K562 (cell line): ENCODE measurements at regions not wholly inside any gene's neighbourhood (a gene's known extent, or its start where the extent isn't known, plus 50 kb on each side); places are given as distances from the start of the nearest gene placed in this dataset.

Experiments used
- ATAC-seq: fragments of 200-7000 bp; cut with Tn5 transposase; 3 replicates; pipeline ENCODE4 v1.9.1; 2020; ENCODE audit warnings: moderate library complexity
- BruUV-seq: library from RNA; stranded (reverse); fragments of 400-500 nt; replicated peaks from 2 replicates; lab custom pipeline; 2021; lab: Mats Ljungman, UMichigan
- CTCF ChIA-PET: fragments of 300-600 bp; formaldehyde crosslinking; extraction: SDS; loops from one replicate; lab custom pipeline; 2021; ENCODE audit warnings: low intra/inter-chr PET ratio; lab: Yijun Ruan, JAX
- POLR2A ChIA-PET: fragments of 300-600, 350-650 bp; sonication (Branson Sonifier 250); formaldehyde crosslinking; extraction: SDS; loops from one replicate; lab custom pipeline; 2021; ENCODE audit warnings: antibody characterized with exemption, inconsistent platforms; lab: Yijun Ruan, JAX
- DNase-seq, 4 experiments: peaks; one replicate each; pipeline versions ENCODE4 v3.0.0 to v3.0.0-alpha.2; 2011 to 2018; ENCODE audit warnings: low spot score in 3 of 4, mixed read lengths in 3 of 4; ENCODE audit errors: extremely low read depth in 1 of 4
- FAIRE-seq: peaks from 2 replicates; lab custom pipeline; 2011; peaks lifted over from hg19 to GRCh38; lab: Jason Lieb, UNC
- H2AFZ ChIP-seq: 2 replicates; pipeline ENCODE4 v1.6.0; 2011; ENCODE audit warnings: low read depth, low read length, control low read depth, inconsistent platforms
- H3K27ac ChIP-seq: fragments of 200-600 bp; 3 replicates; pipeline ENCODE4 v1.8.0; 2011; ENCODE audit warnings: low read depth, mild to moderate bottlenecking, control low read depth, inconsistent platforms, low read length, moderate library complexity, mixed read lengths; ENCODE audit errors: extremely low read depth
- H3K27me3 ChIP-seq, 2 experiments: fragments of 300-600 bp in 1 of 2; 2 replicates in 1 of 2; 3 replicates in 1 of 2; pipeline versions ENCODE4 v1.6.0 to v1.8.0; 2011; ENCODE audit warnings: inconsistent platforms in 2 of 2, low read length in 2 of 2, mild to moderate bottlenecking in 1 of 2, mixed read lengths in 1 of 2, moderate library complexity in 1 of 2; ENCODE audit not compliant: control insufficient read depth in 2 of 2, insufficient read depth in 2 of 2
- H3K36me3 ChIP-seq: fragments of 300-600 bp; 3 replicates; pipeline ENCODE4 v1.8.0; 2011; ENCODE audit warnings: mild to moderate bottlenecking, low read length, inconsistent platforms; ENCODE audit not compliant: control insufficient read depth, insufficient read depth
- H3K4me1 ChIP-seq, 2 experiments: fragments of 200-600 bp in 1 of 2; replicated peaks in 1 of 2; 2 replicates in 1 of 2; 3 replicates in 1 of 2; pipeline versions ENCODE4 v1.5.1 to v1.8.0; 2011; ENCODE audit warnings: inconsistent platforms in 2 of 2, low read length in 2 of 2, mild to moderate bottlenecking in 1 of 2, mixed read lengths in 1 of 2, moderate library complexity in 1 of 2; ENCODE audit not compliant: control insufficient read depth in 2 of 2, insufficient read depth in 2 of 2
- H3K4me2 ChIP-seq: 2 replicates; pipeline ENCODE4 v1.6.1; 2011; ENCODE audit warnings: low read length, control low read depth, inconsistent platforms, mixed read lengths; ENCODE audit not compliant: insufficient read depth
- H3K4me3 ChIP-seq: fragments of 200-600 bp; sonication (generic), shearing (Covaris generic); 2 replicates; pipeline ENCODE4 v1.5.1; 2016; ENCODE audit warnings: control low read depth, inconsistent platforms
- H3K79me2 ChIP-seq: fragments of 200-600 bp; 3 replicates; pipeline ENCODE4 v1.8.0; 2011; ENCODE audit warnings: low read length, inconsistent platforms; ENCODE audit not compliant: control insufficient read depth, insufficient read depth
- H3K9ac ChIP-seq, 2 experiments: 2 replicates each; pipeline versions ENCODE4 v1.6.0 to v1.6.1; 2011; ENCODE audit warnings: low read depth in 2 of 2, low read length in 2 of 2, control low read depth in 1 of 2, inconsistent platforms in 1 of 2, mild to moderate bottlenecking in 1 of 2, mixed read lengths in 1 of 2; ENCODE audit not compliant: insufficient read depth in 1 of 2
- H3K9me1 ChIP-seq: one replicate; pipeline ENCODE4 v1.6.0; 2011; ENCODE audit warnings: inconsistent platforms, mild to moderate bottlenecking, low read length, moderate library complexity; ENCODE audit not compliant: control insufficient read depth, insufficient read depth
- H3K9me3 ChIP-seq: replicated peaks from 2 replicates; pipeline ENCODE4 v1.5.1; 2011; ENCODE audit warnings: low read depth, low read length, inconsistent platforms; ENCODE audit not compliant: control insufficient read depth, insufficient read depth
- H4K20me1 ChIP-seq: replicated peaks from 2 replicates; pipeline ENCODE4 v1.6.1; 2011; ENCODE audit warnings: low read length, inconsistent platforms, mixed read lengths; ENCODE audit not compliant: control insufficient read depth, insufficient read depth
- C11orf30 ChIP-seq: fragments of 450-650 bp; IDR thresholded peaks from 2 replicates; pipeline ENCODE4 v1.6.1; 2016; ENCODE audit warnings: low read depth, mild to moderate bottlenecking
- COPS2 ChIP-seq: fragments of 450-650 bp; conservative IDR thresholded peaks from 2 replicates; pipeline ENCODE4 v1.6.1; 2016; ENCODE audit warnings: mild to moderate bottlenecking, moderate library complexity
- ETV1 ChIP-seq: fragments of 450-650 bp; conservative IDR thresholded peaks from 2 replicates; pipeline ENCODE4 v1.6.1; 2016; ENCODE audit warnings: missing genetic modification characterization, control low read depth, low read depth, missing compliant biosample characterization
- GATAD2A ChIP-seq: fragments of 450-650 bp; IDR thresholded peaks from 2 replicates; pipeline ENCODE4 v1.6.1; 2017
- KAT7 ChIP-seq: sonication (generic); formaldehyde crosslinking; IDR thresholded peaks from 2 replicates; pipeline ENCODE4 v1.8.0; 2022; ENCODE audit warnings: missing genetic modification reagents, mild to moderate bottlenecking, borderline replicate concordance
- MAFK ChIP-seq: IDR thresholded peaks from 2 replicates; pipeline ENCODE4 v1.6.1; 2011; ENCODE audit warnings: low read length, improper control_type of control experiment
- PHB2 ChIP-seq: fragments of 450-650 bp; IDR thresholded peaks from 2 replicates; pipeline ENCODE4 v1.6.1; 2017; ENCODE audit warnings: low read depth
- SMAD3 ChIP-seq: fragments of 450-650 bp; formaldehyde crosslinking; conservative IDR thresholded peaks from 2 replicates; pipeline ENCODE4 v1.4.0; 2020; ENCODE audit warnings: mild to moderate bottlenecking
- SNRNP70 ChIP-seq: fragments of 200-400 bp; formaldehyde crosslinking; optimal IDR thresholded peaks from 2 replicates; pipeline ENCODE3; 2017; ENCODE audit warnings: low read depth, low read length
- ZNF398 ChIP-seq: fragments of 250-450 bp; sonication (Bioruptor Pico); IDR thresholded peaks from 2 replicates; pipeline ENCODE4 v1.8.0; 2021; ENCODE audit warnings: moderate library complexity, mild to moderate bottlenecking, inconsistent platforms
- ZNF830 ChIP-seq: fragments of 250-450 bp; sonication (Bioruptor Pico); IDR thresholded peaks from 2 replicates; pipeline ENCODE4 v1.5.0; 2021; ENCODE audit warnings: mild to moderate bottlenecking
- WGBS: fragments of 100-300 bp; shearing (Covaris generic); methylation state at CpG from one replicate; pipeline ENCODE4 v1.1.6; 2016; ENCODE audit warnings: low coverage, mixed read lengths; ENCODE audit not compliant: insufficient coverage; ENCODE audit errors: missing lambda C conversion rate; 5-methylcytosine and 5-hydroxymethylcytosine counted together
- in situ Hi-C: fragments of 300-500 bp; cut with MboI; formaldehyde crosslinking; loops from 4 replicates; pipeline ENCODE4 v1.15.0; 2018; ENCODE audit warnings: inconsistent platforms, mixed read lengths
- intact Hi-C: fragments of 100-400 bp; cut with micrococcal nuclease; formaldehyde crosslinking; loops from 2 replicates; pipeline ENCODE4 v1.14.2; 2022
- TF ChIP-seq, protein P1 (sequence below): fragments of 450-650 bp; IDR thresholded peaks from 2 replicates; pipeline ENCODE4 v1.6.1; 2016; ENCODE audit warnings: mild to moderate bottlenecking, moderate library complexity

DNA sequence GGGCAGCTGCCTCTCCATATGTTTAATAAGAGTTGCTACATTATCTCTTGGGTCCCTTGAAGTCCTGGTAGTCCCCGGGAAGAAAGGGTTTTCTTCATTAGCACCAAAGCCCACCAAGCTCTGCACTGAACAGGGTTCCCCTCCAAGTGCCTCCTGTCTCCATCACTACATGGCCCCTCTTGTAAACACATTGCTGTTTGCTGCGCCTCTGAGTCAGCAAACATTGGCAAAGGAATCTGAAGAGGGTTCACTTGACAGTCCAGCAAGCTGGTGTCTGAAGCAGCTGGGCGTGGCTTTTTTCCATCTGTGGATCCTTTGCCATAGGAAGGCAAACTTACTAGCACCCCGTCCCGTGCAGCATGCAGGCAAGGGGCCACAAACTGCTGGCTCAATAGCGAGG lies 82.8 kb downstream of the TEX51 start:
- in situ Hi-C loops (no loop called here), intact Hi-C loops (loop anchor here (5.0 kb wide), 1 partner anchor 51 kb away; no protein-coding TSS in a partner anchor)
- Histone ChIP-seq H3K79me2 (no peaks in the 10 kb centered on the region), H3K9me3 (no peaks in the 10 kb centered on the region), H3K27ac (no peak overlapping the region), H4K20me1 (no peaks in the 10 kb centered on the region), H2AFZ (no peak overlapping the region)
- DNase-seq = no peak
- ChIA-PET POLR2A (no interaction called here), CTCF (interaction anchor here (1.0 kb wide), 1 partner anchor 10 kb away, joined by 3 read pairs; no protein-coding TSS in a partner anchor)
- 2% methylated on average over 6 of the region's 6 CpGs for WGBS
- BruUV-seq = no TSS peak
- TF ChIP-seq SNRNP70 (no peak), COPS2 (no peak), SMAD3 (no peak), ETV1 (tag) (no peak), ZNF398 (CRISPR knock-in tag) (no peak), KAT7 (CRISPR knock-in tag) (no peak), ZNF830 (CRISPR knock-in tag) (no peak), GATAD2A (no peak), PHB2 (no peak), MAFK (no peak), C11orf30 (no peak)
- TF ChIP-seq, protein P1, sequence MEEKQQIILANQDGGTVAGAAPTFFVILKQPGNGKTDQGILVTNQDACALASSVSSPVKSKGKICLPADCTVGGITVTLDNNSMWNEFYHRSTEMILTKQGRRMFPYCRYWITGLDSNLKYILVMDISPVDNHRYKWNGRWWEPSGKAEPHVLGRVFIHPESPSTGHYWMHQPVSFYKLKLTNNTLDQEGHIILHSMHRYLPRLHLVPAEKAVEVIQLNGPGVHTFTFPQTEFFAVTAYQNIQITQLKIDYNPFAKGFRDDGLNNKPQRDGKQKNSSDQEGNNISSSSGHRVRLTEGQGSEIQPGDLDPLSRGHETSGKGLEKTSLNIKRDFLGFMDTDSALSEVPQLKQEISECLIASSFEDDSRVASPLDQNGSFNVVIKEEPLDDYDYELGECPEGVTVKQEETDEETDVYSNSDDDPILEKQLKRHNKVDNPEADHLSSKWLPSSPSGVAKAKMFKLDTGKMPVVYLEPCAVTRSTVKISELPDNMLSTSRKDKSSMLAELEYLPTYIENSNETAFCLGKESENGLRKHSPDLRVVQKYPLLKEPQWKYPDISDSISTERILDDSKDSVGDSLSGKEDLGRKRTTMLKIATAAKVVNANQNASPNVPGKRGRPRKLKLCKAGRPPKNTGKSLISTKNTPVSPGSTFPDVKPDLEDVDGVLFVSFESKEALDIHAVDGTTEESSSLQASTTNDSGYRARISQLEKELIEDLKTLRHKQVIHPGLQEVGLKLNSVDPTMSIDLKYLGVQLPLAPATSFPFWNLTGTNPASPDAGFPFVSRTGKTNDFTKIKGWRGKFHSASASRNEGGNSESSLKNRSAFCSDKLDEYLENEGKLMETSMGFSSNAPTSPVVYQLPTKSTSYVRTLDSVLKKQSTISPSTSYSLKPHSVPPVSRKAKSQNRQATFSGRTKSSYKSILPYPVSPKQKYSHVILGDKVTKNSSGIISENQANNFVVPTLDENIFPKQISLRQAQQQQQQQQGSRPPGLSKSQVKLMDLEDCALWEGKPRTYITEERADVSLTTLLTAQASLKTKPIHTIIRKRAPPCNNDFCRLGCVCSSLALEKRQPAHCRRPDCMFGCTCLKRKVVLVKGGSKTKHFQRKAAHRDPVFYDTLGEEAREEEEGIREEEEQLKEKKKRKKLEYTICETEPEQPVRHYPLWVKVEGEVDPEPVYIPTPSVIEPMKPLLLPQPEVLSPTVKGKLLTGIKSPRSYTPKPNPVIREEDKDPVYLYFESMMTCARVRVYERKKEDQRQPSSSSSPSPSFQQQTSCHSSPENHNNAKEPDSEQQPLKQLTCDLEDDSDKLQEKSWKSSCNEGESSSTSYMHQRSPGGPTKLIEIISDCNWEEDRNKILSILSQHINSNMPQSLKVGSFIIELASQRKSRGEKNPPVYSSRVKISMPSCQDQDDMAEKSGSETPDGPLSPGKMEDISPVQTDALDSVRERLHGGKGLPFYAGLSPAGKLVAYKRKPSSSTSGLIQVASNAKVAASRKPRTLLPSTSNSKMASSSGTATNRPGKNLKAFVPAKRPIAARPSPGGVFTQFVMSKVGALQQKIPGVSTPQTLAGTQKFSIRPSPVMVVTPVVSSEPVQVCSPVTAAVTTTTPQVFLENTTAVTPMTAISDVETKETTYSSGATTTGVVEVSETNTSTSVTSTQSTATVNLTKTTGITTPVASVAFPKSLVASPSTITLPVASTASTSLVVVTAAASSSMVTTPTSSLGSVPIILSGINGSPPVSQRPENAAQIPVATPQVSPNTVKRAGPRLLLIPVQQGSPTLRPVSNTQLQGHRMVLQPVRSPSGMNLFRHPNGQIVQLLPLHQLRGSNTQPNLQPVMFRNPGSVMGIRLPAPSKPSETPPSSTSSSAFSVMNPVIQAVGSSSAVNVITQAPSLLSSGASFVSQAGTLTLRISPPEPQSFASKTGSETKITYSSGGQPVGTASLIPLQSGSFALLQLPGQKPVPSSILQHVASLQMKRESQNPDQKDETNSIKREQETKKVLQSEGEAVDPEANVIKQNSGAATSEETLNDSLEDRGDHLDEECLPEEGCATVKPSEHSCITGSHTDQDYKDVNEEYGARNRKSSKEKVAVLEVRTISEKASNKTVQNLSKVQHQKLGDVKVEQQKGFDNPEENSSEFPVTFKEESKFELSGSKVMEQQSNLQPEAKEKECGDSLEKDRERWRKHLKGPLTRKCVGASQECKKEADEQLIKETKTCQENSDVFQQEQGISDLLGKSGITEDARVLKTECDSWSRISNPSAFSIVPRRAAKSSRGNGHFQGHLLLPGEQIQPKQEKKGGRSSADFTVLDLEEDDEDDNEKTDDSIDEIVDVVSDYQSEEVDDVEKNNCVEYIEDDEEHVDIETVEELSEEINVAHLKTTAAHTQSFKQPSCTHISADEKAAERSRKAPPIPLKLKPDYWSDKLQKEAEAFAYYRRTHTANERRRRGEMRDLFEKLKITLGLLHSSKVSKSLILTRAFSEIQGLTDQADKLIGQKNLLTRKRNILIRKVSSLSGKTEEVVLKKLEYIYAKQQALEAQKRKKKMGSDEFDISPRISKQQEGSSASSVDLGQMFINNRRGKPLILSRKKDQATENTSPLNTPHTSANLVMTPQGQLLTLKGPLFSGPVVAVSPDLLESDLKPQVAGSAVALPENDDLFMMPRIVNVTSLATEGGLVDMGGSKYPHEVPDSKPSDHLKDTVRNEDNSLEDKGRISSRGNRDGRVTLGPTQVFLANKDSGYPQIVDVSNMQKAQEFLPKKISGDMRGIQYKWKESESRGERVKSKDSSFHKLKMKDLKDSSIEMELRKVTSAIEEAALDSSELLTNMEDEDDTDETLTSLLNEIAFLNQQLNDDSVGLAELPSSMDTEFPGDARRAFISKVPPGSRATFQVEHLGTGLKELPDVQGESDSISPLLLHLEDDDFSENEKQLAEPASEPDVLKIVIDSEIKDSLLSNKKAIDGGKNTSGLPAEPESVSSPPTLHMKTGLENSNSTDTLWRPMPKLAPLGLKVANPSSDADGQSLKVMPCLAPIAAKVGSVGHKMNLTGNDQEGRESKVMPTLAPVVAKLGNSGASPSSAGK = no peak
- TF ChIP-seq, all 486 proteins: peak for 0
- H3K9ac ChIP-seq = no peak overlapping the region
- no peak overlapping the region for H3K4me3 ChIP-seq
- FAIRE-seq (no peak), ATAC-seq (no peak)
- H3K4me1 ChIP-seq = peaks cover 0 to 7% of the 10 kb centered on the region in 2 experiments; a peak in 2 of 5 replicates
- no peak overlapping the region for H3K4me2 ChIP-seq
- H3K36me3 ChIP-seq = no peaks in the 10 kb centered on the region
- no peaks in the 10 kb centered on the region for H3K9me1 ChIP-seq
- peaks cover 6 to 42% of the 10 kb centered on the region in 2 experiments for H3K27me3 ChIP-seq
